NCI-H460 (cell line): ENCODE measurements at regions not wholly inside any gene's neighbourhood (a gene's known extent, or its start where the extent isn't known, plus 50 kb on each side); places are given as distances from the start of the nearest gene placed in this dataset.
"Not testable (repeated sequence)": the region's sequence is repeated elsewhere in the genome, so short reads cannot be mapped to it uniquely, and the experiment has no call there.

Experiments used
- DNase-seq: peaks from one replicate; pipeline ENCODE4 v3.0.0-alpha.2; 2016; ENCODE audit warnings: low read depth; ENCODE audit errors: extremely low read depth

GRCh38 chr3:139232341-139232740 lies 111.5 kb upstream of the MRPS22 start:
- DNase-seq, result not testable (repeated sequence)

DNA sequence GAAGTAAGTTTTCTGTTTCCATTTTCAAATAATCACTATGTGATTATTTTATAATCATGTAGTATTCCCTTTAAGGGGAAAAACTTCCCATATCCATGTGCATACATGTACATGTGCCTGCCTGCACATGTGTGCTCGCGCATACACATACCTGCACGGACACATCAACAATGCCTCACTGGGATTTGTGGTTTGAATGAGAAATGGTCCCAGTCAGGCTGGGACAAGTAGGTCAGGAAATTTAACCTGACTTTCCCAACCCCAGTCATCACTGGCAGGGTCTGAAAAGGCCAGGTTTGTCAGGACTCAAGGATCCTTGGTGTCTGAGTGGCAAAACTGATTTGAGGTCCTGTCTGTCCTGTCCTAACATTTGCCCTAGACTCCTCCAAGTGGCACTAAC lies 109.3 kb upstream of the MRPS22 start:
- DNase-seq, result no peak

DNA sequence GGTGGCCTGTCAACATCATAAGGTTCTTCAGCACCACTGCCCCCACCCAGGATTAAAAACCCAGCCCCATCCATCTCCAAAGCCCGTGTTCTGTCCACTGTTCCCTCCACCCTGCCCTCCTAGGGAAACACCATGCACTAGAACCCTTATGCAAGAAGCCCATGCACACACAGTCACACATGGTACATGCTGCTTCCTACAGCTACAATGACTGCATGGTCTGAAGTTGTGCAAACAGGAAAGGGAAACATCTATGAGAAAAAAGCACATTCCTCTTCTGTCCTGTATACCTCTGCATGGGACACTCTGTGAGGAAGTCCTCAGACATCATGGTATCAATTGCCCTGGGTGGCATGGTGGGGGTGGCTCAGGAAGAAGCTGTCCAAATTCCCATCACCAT lies 108.6 kb upstream of the MRPS22 start:
- DNase-seq, result no peak

GRCh38 chr3:139236336-139236735 lies 107.5 kb upstream of the MRPS22 start:
- DNase-seq, result no peak

- no peak for DNase-seq
These were observed 105.4 kb upstream of the MRPS22 start for GRCh38 chr3:139238281-139239030.

DNA sequence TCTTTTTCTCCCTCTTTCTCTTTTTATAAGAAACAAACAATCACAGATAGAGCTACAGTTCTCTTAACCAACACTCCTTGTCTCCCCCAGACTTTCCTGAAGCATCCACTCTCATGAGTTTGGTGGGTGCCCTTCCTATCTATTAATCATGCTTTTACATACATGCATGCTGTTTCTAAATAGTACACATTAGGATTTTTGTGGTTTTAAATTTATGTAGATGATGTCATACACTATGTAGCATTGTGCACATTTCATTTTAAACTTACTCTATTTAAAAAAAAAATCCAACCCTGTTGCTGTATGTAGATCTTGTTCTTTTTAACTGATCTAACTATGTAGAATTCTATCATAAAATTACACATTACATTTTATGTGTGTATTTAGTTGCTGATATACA lies 104.3 kb upstream of the MRPS22 start:
- DNase-seq, result no peak

- no peak for DNase-seq
These were observed 102.0 kb upstream of the MRPS22 start for GRCh38 chr3:139241783-139242182.

- no peak for DNase-seq
These were observed 100.1 kb upstream of the MRPS22 start for GRCh38 chr3:139243710-139244109.

DNA sequence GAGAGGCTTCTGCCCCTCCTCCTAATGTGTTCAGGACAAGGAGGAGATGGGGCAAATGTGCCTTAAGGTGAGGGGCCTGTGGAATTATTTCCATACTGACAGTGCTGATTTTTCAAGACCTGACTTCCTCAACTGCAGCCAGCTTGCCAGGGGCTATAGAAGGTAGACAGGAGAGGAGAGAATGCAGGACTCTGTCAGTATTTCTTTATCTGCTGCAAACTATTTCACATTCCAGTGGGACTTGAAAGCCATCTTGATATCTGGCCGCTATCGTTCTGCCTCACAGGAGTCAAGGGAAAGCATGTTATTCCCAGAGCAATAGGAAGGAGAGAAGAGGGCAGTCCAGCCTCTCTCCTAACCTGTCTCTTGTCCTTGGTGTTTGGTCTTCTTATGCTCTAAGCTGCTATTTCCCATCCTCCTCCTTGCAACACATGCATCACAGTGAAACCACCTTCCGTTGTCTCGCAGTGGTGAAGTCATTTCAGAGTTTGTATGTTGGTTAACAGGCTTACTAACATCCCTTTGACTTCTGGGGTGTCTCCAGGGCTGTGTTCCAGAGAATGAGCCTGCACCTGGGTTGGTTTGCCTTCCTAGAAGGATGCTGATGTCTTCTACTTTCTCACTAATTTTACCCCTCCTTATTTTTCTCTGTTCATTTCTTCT lies 95.1 kb upstream of the MRPS22 start:
- no peak for DNase-seq

DNA sequence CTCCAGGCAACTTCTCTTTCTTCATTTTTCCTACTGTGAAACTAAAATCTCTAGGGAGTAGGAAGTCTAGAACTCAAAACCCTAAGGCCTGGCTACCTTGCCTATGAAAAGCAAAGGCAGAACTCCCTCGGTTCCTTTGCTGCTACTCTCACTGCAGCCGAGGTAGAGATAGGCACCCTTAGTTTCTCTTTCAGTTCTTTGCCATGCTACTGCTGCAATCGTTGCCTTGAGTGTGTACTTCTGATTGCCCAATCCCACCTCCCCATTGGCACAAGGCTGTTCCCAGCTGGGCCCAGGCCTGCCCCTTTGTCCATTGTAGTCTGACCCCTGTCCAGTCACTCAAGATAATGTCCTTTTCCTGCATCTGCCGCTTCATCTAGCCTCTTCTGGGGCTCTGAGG lies 92.3 kb upstream of the MRPS22 start:
- DNase-seq, result no peak

DNA sequence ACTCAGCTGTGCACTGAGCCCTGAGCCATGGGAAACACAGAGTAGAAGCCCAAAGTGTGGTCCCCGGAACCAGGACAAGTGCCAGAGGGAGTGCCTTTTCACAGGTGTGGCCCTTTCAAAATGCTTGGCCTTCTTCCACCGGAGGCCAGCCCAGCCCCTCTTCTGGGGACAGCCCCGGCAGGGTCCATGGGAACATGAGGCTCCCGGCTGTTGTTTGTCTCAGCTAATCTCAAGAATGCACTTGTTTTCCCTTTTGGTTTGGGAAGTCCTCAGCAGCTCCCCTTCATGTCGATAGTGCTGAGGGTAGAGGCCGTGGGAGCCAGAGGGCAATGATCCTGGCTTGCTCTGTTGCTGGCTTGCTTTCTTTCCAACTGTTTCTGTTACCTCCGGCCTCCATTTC lies 91.1 kb upstream of the MRPS22 start:
- no peak for DNase-seq

- no peak for DNase-seq
These were observed 85.5 kb upstream of the MRPS22 start for GRCh38 chr3:139258276-139258675.

- DNase-seq, result no peak
These were observed 84.4 kb upstream of the MRPS22 start for GRCh38 chr3:139259398-139259797.

- no peak for DNase-seq
These were observed 83.8 kb upstream of the MRPS22 start for GRCh38 chr3:139260041-139260486.

DNA sequence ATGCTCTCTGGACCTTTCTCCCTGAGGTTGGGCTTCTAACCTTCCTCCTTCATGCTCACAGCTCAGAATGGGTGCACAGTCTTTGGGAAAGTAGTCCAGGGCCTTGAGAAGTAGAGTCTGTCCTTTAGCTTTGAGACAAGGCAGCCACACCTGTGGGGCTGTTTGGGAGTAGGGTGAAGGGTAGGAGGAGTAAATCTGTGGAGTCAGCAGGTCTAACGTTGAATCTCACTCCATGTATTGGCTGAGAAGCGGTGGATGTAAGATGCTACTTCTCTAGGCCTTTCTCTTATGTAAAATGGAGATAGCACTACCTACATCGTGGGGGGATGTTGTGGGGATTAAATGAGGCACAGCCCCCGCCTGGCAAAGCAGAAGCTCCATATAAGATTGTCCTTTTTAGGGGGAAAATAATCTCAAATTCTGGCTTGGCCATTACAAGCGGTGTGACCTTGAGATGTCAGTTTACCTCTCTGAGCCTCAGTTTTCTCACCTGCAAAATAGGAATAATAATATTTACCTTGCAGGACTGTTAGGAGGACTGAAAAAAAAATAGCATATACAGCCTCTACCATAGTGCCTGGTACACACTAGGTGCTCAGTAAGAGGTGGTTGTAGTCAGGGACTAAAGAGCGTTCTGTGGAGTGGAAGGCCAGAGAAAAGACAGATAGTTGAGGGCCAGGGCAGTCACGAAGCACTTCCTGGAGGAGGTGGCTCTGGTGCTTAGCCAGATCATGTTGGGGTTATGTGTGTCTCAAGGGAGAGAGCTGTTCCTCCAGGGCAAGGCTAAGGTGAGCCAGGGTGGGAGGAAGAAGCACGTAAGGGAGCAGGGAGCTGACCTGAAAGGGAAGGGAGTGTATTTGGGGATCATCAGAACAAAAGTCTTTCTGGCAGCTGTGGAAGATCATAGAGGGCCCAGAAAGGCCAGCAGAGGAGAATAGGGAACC lies 82.8 kb upstream of the MRPS22 start:
- DNase-seq, result no peak

DNA sequence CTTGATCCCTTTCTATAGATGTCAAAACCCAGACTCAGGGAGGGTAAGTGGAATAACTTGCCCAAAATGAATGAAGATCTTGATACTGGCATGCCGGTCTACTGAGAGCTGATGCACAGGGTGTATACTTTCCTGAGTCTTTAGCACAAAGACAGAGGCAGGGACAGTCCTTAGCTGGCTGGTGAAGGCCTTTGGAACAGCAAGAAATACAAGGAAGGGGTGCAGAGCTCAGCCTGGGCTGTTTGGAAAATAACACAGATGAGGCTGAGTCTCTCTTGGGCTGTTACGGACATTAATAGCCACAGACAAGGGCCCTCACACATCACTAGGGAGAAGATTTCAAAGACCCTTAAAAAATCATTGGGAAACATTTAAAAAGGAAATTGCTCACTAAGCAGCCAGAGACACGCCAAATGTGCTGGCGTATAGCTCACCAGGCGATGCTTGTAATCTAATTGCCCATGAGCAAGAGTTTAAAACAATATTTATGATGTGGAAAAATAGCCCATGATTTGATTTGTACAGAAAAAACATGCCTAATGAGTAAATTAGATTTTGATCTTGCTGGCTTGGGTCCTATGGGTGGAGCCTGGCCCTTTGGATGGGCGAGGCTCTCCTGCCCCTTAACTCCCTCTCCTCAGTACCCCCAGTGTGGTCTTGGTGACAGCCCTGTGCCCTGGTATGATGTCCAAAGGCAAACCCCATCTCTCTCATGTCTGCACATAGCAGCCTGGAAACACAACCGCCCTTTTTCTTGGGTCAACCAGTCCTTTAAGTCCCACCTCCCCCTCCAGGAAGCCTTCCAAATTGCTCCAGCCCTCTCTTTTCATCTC lies 81.8 kb upstream of the MRPS22 start:
- DNase-seq, result no peak

GRCh38 chr3:139263798-139264197 lies 80.0 kb upstream of the MRPS22 start:
- DNase-seq, result no peak

GRCh38 chr3:139264375-139264774 lies 79.4 kb upstream of the MRPS22 start:
- no peak for DNase-seq

DNA sequence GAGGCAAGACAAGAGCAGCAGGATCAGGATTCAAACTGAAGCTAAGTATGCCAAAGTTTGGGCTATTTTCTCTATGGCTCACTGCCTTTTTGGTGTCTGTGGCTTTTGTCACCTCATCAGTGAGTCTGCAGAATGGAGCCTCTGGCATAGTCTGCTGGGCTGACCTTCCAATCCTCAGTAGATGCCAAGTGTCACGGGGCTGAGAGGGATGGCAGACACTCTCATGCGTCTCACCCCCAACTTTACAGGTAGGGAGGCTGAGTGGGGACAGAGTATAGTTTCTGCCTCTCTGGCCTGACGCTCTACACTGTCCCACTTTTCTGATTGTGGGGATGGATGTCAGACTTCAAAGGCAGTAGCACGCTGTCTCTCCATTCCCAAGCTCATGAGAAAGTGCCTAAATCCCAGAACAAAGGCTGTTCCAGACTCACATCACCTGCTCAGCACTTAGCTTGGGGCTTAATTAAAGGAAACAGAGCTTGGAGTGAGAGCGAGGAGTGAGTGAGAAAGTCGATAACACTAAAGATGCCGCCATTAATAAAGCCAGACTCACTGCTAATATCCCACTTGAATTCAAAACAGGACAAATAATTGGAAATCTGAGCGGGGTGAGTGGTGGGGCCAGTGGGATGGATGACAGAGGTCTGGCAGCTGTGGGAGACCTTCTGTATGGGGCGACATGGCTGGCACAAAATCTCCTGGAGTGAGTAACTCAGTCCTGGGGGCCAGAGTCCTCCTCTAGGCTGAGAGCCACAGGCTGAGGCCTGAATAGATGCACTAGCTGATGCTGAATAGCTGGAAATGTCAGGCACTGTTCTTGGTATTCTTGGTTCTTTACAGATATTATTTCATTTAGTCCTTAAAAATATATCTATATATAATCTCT lies 78.4 kb upstream of the MRPS22 start:
- no peak for DNase-seq
